Lower leg skin (tissue), 4 donors: ENCODE measurements at regions not wholly inside any gene's neighbourhood (a gene's known extent, or its start where the extent isn't known, plus 50 kb on each side); places are given as distances from the start of the nearest gene placed in this dataset.

Source experiments
- DNase-seq, 2 donors: peaks; one replicate each; pipeline ENCODE4 v3.0.0-alpha.2; 2019; ENCODE audit warnings: low spot score in 2 of 2
- H3K4me3 ChIP-seq: fragments of 200-600 bp; sonication (generic); 2 replicates; pipeline ENCODE4 v1.5.1; 2017; ENCODE audit warnings: mild to moderate bottlenecking, low read depth; ENCODE audit not compliant: poor library complexity, severe bottlenecking
- CTCF ChIP-seq, 3 donors: fragments of 450-650 bp; IDR thresholded peaks; one replicate each; pipeline ENCODE4 v1.5.1; 2016; ENCODE audit warnings: antibody characterized with exemption in 3 of 3, mild to moderate bottlenecking in 3 of 3, moderate library complexity in 2 of 3
- POLR2A ChIP-seq, 2 donors: fragments of 450-650 bp; IDR thresholded peaks; one replicate each; pipeline ENCODE4 v1.6.1; 2016 to 2017; ENCODE audit warnings: antibody characterized with exemption in 2 of 2, mild to moderate bottlenecking in 1 of 2, moderate library complexity in 1 of 2
- WGBS, 2 donors: methylation state at CpG; one replicate each; pipeline ENCODE4 v1.1.5; 2018; 5-methylcytosine and 5-hydroxymethylcytosine counted together
- intact Hi-C: fragments of 100-400 bp; cut with DNase I; formaldehyde crosslinking; loops from one replicate; pipeline ENCODE4 v1.15.0; 2023; ENCODE audit warnings: low total_unique reads

- no peak overlapping the region for H3K4me3 ChIP-seq
- intact Hi-C loops, result no loop called here
- 59 to 60% methylated on average over 3 of the region's 3 CpGs for WGBS, 2 donors
- TF ChIP-seq POLR2A (IDR thresholded peaks at IDR 0.05), result no peak
- no peak for TF ChIP-seq CTCF (IDR thresholded peaks at IDR 0.05)
- no peak for DNase-seq
Measured at GRCh38 chr12:127728285-127728684, 538.7 kb upstream of the TMEM132C start.

DNA sequence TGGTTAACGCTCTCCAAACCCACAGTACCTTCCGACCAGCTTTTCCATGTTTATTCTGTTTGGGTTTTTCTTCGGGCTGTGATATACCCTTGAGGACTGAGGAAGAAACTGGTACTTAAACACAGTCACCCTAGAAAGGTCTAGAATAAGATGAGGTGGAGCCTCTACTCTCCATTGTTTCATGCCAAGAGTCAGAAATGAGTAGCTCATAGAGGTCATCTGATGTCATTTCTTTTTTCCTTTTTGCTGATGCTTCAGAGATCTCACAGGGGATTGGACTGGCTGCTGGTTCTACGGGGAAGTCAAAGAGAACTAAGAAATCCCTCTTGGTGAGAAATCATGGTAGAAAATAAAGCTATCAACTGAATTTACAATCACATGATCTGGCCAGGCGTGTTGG, 538.2 kb upstream of the TMEM132C start:
- intact Hi-C loops, result no loop called here
- no peak for TF ChIP-seq POLR2A (IDR thresholded peaks at IDR 0.05)
- no peak for TF ChIP-seq CTCF (IDR thresholded peaks at IDR 0.05)
- 85 to 88% methylated on average over 5 of the region's 5 CpGs for WGBS, 2 donors
- no peak for DNase-seq
- H3K4me3 ChIP-seq, result no peak overlapping the region

GRCh38 chr12:127729381-127729780, 537.6 kb upstream of the TMEM132C start:
- H3K4me3 ChIP-seq, result no peak overlapping the region
- intact Hi-C loops, result no loop called here
- no peak for DNase-seq
- WGBS, 2 donors, result 82 to 89% methylated on average over 1 of the region's 1 CpG
- TF ChIP-seq POLR2A (IDR thresholded peaks at IDR 0.05), result no peak
- no peak for TF ChIP-seq CTCF (IDR thresholded peaks at IDR 0.05)

DNA sequence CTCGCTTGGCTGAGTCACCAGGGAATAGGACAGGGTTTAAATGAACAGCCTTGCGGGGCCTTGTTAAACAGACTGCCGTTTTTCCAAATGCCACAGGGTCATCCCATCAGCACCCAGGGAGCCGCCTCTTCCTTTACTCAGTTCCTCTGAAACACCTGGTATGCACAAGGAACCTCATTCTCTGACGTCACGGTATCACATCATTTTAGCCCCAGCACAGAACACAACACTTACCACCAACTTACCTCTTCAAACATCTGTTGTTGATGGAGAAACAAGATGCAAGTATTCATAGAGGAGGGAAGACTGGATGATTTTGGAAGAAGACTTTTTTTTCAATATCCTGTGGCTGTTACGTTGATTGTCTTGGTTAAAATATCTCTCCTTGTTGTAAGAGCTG, 535.3 kb upstream of the TMEM132C start:
- 58 to 69% methylated on average over 7 of the region's 7 CpGs for WGBS, 2 donors
- no peak overlapping the region for H3K4me3 ChIP-seq
- intact Hi-C loops, result no loop called here
- TF ChIP-seq POLR2A (IDR thresholded peaks at IDR 0.05) (no peak), CTCF (IDR thresholded peaks at IDR 0.05) (no peak)
- DNase-seq, result no peak

DNA sequence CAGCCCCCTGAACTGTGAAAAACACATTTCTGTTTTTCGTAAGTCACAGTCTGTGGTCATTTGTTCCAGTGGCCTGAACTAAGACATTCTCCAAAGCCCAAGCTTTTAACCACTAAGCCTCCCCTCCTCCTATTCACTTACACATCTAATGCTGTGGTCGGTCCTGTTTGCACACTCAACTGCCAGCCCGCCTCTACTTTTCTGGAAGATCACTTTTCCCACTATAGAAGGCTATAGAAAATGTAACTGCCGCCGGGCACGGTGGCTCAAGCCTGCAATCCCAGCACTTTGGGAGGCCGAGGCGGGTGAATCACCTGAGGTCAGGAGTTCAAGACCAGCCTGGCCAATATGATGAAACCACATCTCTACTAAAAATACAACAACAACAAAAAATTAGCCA, 524.7 kb upstream of the TMEM132C start:
- intact Hi-C loops, result no loop called here
- no peak for DNase-seq
- 89 to 94% methylated on average over 8 of the region's 8 CpGs for WGBS, 2 donors
- no peak overlapping the region for H3K4me3 ChIP-seq
- TF ChIP-seq POLR2A (IDR thresholded peaks at IDR 0.05), result no peak

DNA sequence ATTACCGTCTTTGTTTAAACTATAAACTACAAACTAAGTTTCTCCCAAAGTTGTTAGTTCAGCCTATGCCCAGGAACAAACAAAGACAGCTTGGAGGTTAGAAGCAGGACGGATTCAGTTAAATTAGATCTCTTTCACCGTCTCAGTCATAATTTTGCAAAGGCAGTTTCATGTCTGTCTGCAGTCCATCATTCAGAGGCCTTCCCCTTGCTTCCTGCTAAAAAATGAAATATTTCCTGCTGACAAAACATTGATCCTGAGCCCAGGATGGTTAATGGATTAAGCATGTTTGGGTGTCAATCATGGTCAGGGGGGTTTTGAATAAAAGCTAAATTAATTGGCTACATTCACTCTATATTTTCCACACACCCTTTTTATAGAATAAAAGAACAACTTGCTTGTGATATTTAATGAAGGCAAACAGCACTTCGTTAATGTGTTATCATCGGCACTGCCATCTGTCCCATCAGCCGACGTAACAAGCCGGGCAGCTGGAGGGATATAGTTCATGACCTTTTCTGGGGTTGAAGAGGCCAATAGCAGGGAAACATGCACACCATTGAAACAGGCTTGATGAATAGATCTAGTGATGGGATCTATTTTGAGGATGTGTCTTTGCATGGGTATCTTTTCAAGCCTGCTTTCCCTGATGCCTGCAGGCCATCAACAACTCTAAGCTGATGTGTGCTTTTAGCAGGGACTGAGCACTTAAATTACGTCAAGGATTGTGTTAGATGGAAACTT, 521.3 kb upstream of the TMEM132C start:
- WGBS, 2 donors, result 53 to 54% methylated on average over 9 of the region's 9 CpGs
- no peak overlapping the region for H3K4me3 ChIP-seq
- DNase-seq, result no peak
- TF ChIP-seq CTCF (IDR thresholded peaks at IDR 0.05) (no peak), POLR2A (IDR thresholded peaks at IDR 0.05) (no peak)
- intact Hi-C loops, result no loop called here
